GM12878 (cell line): ENCODE measurements at regions not wholly inside any gene's neighbourhood (a gene's known extent, or its start where the extent isn't known, plus 50 kb on each side); places are given as distances from the start of the nearest gene placed in this dataset.

Experiments used
- CEBPZ ChIP-seq: fragments of 150-350 bp; IDR thresholded peaks from 2 replicates; pipeline ENCODE4 v1.6.1; 2016; ENCODE audit warnings: low read depth, low read length
- CTCF ChIP-seq, 3 experiments: IDR thresholded peaks in 2 of 3; conservative IDR thresholded peaks in 1 of 3; 2 replicates each; pipeline ENCODE4 v1.5.1; 2011; ENCODE audit warnings: low read depth in 3 of 3, low read length in 3 of 3, mild to moderate bottlenecking in 3 of 3, control low read depth in 2 of 3, moderate library complexity in 2 of 3, inconsistent platforms in 1 of 3, mixed read lengths in 1 of 3; ENCODE audit not compliant: control insufficient read depth in 2 of 3, insufficient read depth in 1 of 3; ENCODE audit errors: extremely low read depth in 1 of 3
- EGR1 ChIP-seq, 2 experiments: IDR thresholded peaks; 1 replicate in 1 of 2; 2 replicates in 1 of 2; pipeline ENCODE4 v1.6.1; 2011 to 2012; ENCODE audit warnings: low read depth in 2 of 2, low read length in 2 of 2, borderline replicate concordance in 1 of 2, mild to moderate bottlenecking in 1 of 2, moderate library complexity in 1 of 2
- LARP7 ChIP-seq: fragments of 450-650 bp; IDR thresholded peaks from 2 replicates; pipeline ENCODE4 v1.6.1; 2017; ENCODE audit warnings: mild to moderate bottlenecking
- NFYB ChIP-seq: IDR thresholded peaks from 2 replicates; pipeline ENCODE4 v1.6.1; 2011; ENCODE audit warnings: low read depth, mild to moderate bottlenecking, low read length, improper control_type of control experiment, moderate library complexity; ENCODE audit not compliant: insufficient read depth
- POLR2A ChIP-seq: IDR thresholded peaks from 2 replicates; pipeline ENCODE4 v1.6.1; 2011; ENCODE audit warnings: low read depth, mild to moderate bottlenecking, low read length
- RCOR1 ChIP-seq: conservative IDR thresholded peaks from 2 replicates; pipeline ENCODE4 v1.6.1; 2012; ENCODE audit warnings: low read depth, low read length, improper control_type of control experiment
- REST ChIP-seq: IDR thresholded peaks from 2 replicates; pipeline ENCODE4 v1.6.1; 2012; ENCODE audit warnings: mild to moderate bottlenecking, low read depth, low read length
- SIN3A ChIP-seq: IDR thresholded peaks from 2 replicates; pipeline ENCODE4 v1.6.1; 2012; ENCODE audit warnings: low read depth, low read length, improper control_type of control experiment
- STAT3 ChIP-seq: IDR thresholded peaks from 2 replicates; pipeline ENCODE4 v1.6.1; 2011; ENCODE audit warnings: low read depth, low read length, improper control_type of control experiment
- TCF7 ChIP-seq: IDR thresholded peaks from 2 replicates; pipeline ENCODE4 v1.6.1; 2014; ENCODE audit warnings: antibody characterized with exemption, borderline replicate concordance

- no peak for TF ChIP-seq TCF7
- no peak for TF ChIP-seq CTCF (IDR thresholded peaks at IDR 0.05 in 2 of 3, conservative IDR thresholded peaks at IDR 0.05 in 1 of 3; ENCODE audit: control insufficient read depth in 2 of 3, extremely low read depth in 1 of 3, insufficient read depth in 1 of 3, low read depth in 3 of 3, low read length in 3 of 3)
- no peak for TF ChIP-seq POLR2A
- no peak for TF ChIP-seq LARP7
- no peak for TF ChIP-seq NFYB
- TF ChIP-seq EGR1 (IDR thresholded peaks at IDR 0.05; ENCODE audit: borderline replicate concordance in 1 of 2, low read depth in 2 of 2, low read length in 2 of 2): no peak
- TF ChIP-seq CEBPZ: no peak
- TF ChIP-seq RCOR1: no peak
- no peak for TF ChIP-seq SIN3A
- TF ChIP-seq REST: no peak
- TF ChIP-seq STAT3: no peak
These were observed 66.1 kb upstream of the SMURF2 start for GRCh38 chr17:64728041-64728695.
